Vagina (tissue), 2 donors: ENCODE measurements at regions not wholly inside any gene's neighbourhood (a gene's known extent, or its start where the extent isn't known, plus 50 kb on each side); places are given as distances from the start of the nearest gene placed in this dataset.
A peak's percentile ranks its signal among the peaks of the same experiment; 100 is the strongest.

Experiments used
- DNase-seq, 2 donors: peaks; one replicate each; pipeline ENCODE4 v3.0.0-alpha.2; 2017; ENCODE audit errors: extremely low spot score in 2 of 2
- H3K27ac ChIP-seq: fragments of 200-600 bp; sonication (generic); one replicate; pipeline ENCODE4 v1.5.1; 2019
- H3K27me3 ChIP-seq: fragments of 200-600 bp; sonication (generic); one replicate; pipeline ENCODE4 v1.5.1; 2019
- H3K36me3 ChIP-seq, 2 donors: fragments of 200-600 bp; sonication (generic); one replicate each; pipeline ENCODE4 v1.5.1; 2017 to 2019
- H3K4me1 ChIP-seq: fragments of 200-600 bp; sonication (generic); one replicate; pipeline ENCODE4 v1.5.1; 2019
- H3K4me3 ChIP-seq, 2 donors: fragments of 200-600 bp; sonication (generic); 1 replicate in 1 of 2; 2 replicates in 1 of 2; pipeline ENCODE4 v1.5.1; 2016 to 2019
- H3K9me3 ChIP-seq: fragments of 200-600 bp; sonication (generic); one replicate; pipeline ENCODE4 v1.5.1; 2019
- CTCF ChIP-seq, 3 experiments: fragments of 450-650 bp in 2 of 3; fragments of 200-600 bp in 1 of 3; sonication (generic) in 1 of 3; IDR thresholded peaks; one replicate each; pipeline ENCODE4 v1.5.1; 2017 to 2019; ENCODE audit warnings: antibody characterized with exemption in 3 of 3, mild to moderate bottlenecking in 2 of 3, moderate library complexity in 2 of 3
- POLR2A ChIP-seq, 2 donors: fragments of 450-650 bp; IDR thresholded peaks; one replicate each; pipeline ENCODE4 v1.6.1; 2017; ENCODE audit warnings: antibody characterized with exemption in 2 of 2, mild to moderate bottlenecking in 2 of 2, moderate library complexity in 2 of 2
- POLR2AphosphoS5 ChIP-seq, 2 donors: sonication (generic); formaldehyde crosslinking; IDR thresholded peaks; one replicate each; pipeline ENCODE4 v1.9.0; 2017; ENCODE audit warnings: antibody characterized with exemption in 2 of 2, mild to moderate bottlenecking in 2 of 2, low read depth in 1 of 2; ENCODE audit not compliant: insufficient read depth in 1 of 2
- intact Hi-C: fragments of 100-400 bp; cut with DNase I; formaldehyde crosslinking; loops from one replicate; pipeline ENCODE4 v1.15.1; 2023

GRCh38 chr7:47666164-47666862 lies 84.4 kb upstream of the TNS3 start:
- no peak overlapping the region for H3K4me3 ChIP-seq
- H3K27ac ChIP-seq, result peak overlapping the region; percentile 20
- H3K4me1 ChIP-seq, result peaks cover 11% of the 10 kb centered on the region
- TF ChIP-seq POLR2AphosphoS5 (IDR thresholded peaks at IDR 0.05; ENCODE audit: insufficient read depth in 1 of 2, low read depth in 1 of 2) (no peak), POLR2A (IDR thresholded peaks at IDR 0.05) (no peak), CTCF (IDR thresholded peaks at IDR 0.05) (no peak)
- intact Hi-C loops, result no loop called here
- H3K9me3 ChIP-seq, result no peaks in the 10 kb centered on the region
- H3K36me3 ChIP-seq, result no peaks in the 10 kb centered on the region
- no peaks in the 10 kb centered on the region for H3K27me3 ChIP-seq
- no peak for DNase-seq

GRCh38 chr7:47664650-47665195 lies 82.8 kb upstream of the TNS3 start:
- no peak for DNase-seq
- Histone ChIP-seq H3K27me3 (no peaks in the 10 kb centered on the region), H3K9me3 (no peaks in the 10 kb centered on the region), H3K4me1 (peaks cover 6% of the 10 kb centered on the region), H3K36me3 (no peaks in the 10 kb centered on the region), H3K4me3 (no peak overlapping the region), H3K27ac (no peak overlapping the region)
- TF ChIP-seq POLR2A (IDR thresholded peaks at IDR 0.05), result no peak
- no peak for TF ChIP-seq POLR2AphosphoS5 (IDR thresholded peaks at IDR 0.05; ENCODE audit: insufficient read depth in 1 of 2, low read depth in 1 of 2)
- TF ChIP-seq CTCF (IDR thresholded peaks at IDR 0.05), result no peak
- intact Hi-C loops, result no loop called here

GRCh38 chr7:47663851-47664250 lies 81.9 kb upstream of the TNS3 start:
- DNase-seq, result no peak
- intact Hi-C loops, result no loop called here

GRCh38 chr7:47663213-47663612 lies 81.3 kb upstream of the TNS3 start:
- Histone ChIP-seq H3K9me3 (no peaks in the 10 kb centered on the region), H3K36me3 (no peaks in the 10 kb centered on the region), H3K4me1 (no peaks in the 10 kb centered on the region), H3K27ac (no peak overlapping the region), H3K4me3 (no peak overlapping the region), H3K27me3 (no peaks in the 10 kb centered on the region)
- no peak for DNase-seq
- intact Hi-C loops, result no loop called here
- TF ChIP-seq CTCF (IDR thresholded peaks at IDR 0.05), result no peak
- no peak for TF ChIP-seq POLR2AphosphoS5 (IDR thresholded peaks at IDR 0.05; ENCODE audit: insufficient read depth in 1 of 2, low read depth in 1 of 2)
- no peak for TF ChIP-seq POLR2A (IDR thresholded peaks at IDR 0.05)

More at GRCh38 chr7:47663851-47664250, 81.9 kb upstream of the TNS3 start:
- Histone ChIP-seq H3K4me1 (no peaks in the 10 kb centered on the region), H3K27ac (no peak overlapping the region), H3K27me3 (no peaks in the 10 kb centered on the region), H3K4me3 (no peak overlapping the region), H3K9me3 (no peaks in the 10 kb centered on the region), H3K36me3 (no peaks in the 10 kb centered on the region)
- no peak for TF ChIP-seq POLR2AphosphoS5 (IDR thresholded peaks at IDR 0.05; ENCODE audit: insufficient read depth in 1 of 2, low read depth in 1 of 2)
- TF ChIP-seq CTCF (IDR thresholded peaks at IDR 0.05), result no peak
- no peak for TF ChIP-seq POLR2A (IDR thresholded peaks at IDR 0.05)

GRCh38 chr7:47661051-47661714 lies 79.3 kb upstream of the TNS3 start:
- Histone ChIP-seq H3K36me3 (no peaks in the 10 kb centered on the region), H3K4me1 (no peaks in the 10 kb centered on the region), H3K9me3 (no peaks in the 10 kb centered on the region), H3K27me3 (no peaks in the 10 kb centered on the region), H3K4me3 (no peak overlapping the region), H3K27ac (no peak overlapping the region)
- no peak for TF ChIP-seq POLR2AphosphoS5 (IDR thresholded peaks at IDR 0.05; ENCODE audit: insufficient read depth in 1 of 2, low read depth in 1 of 2)
- TF ChIP-seq POLR2A (IDR thresholded peaks at IDR 0.05), result no peak
- TF ChIP-seq CTCF (IDR thresholded peaks at IDR 0.05), result no peak
- intact Hi-C loops, result no loop called here
- DNase-seq, result no peak
